MM.1S (cell line): ENCODE measurements at regions not wholly inside any gene's neighbourhood (a gene's known extent, or its start where the extent isn't known, plus 50 kb on each side); places are given as distances from the start of the nearest gene placed in this dataset.
A peak's percentile ranks its signal among the peaks of the same experiment; 100 is the strongest.

ENCODE experiments used
- EZH2 ChIP-seq: fragments of 300-600 bp; sonication (generic); optimal IDR thresholded peaks from 2 replicates; pipeline ENCODE3; 2017; ENCODE audit warnings: low read depth, mild to moderate bottlenecking, antibody characterized with exemption, low read length, mixed read lengths
- TF ChIP-seq, protein P1 (sequence below): fragments of 300-600 bp; sonication (generic); IDR thresholded peaks from 2 replicates; pipeline ENCODE4 v1.5.1; 2016; ENCODE audit warnings: antibody characterized with exemption, low read length, mixed read lengths

DNA sequence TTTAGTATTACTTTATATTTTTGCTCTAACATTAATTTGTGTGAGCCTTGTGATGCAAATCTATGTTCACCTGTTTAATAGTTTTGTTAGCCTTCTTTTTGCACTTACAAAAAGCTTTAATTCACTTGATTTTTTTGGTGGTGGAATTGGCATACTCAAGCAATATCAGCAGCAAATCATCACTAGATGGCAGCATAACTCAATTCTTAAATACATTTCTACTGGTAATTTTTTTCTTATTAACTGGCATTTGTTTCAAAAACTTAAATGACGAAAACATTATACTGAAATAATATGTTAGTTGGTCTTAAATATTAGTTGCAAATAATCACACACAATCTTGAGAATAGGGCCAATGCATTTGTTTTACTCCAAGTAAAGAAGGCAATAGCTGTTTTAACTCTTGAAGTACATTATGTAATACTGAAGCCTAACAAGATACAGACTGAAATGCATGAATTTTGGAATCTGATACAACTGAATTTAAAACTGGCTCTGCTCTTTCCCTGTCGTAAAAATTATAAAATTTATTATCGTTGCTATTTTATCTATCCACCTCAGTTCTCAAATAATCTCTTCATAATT is 151.5 kb downstream of the ATXN7L3B start:
- no peak for TF ChIP-seq EZH2
- TF ChIP-seq, protein P1, sequence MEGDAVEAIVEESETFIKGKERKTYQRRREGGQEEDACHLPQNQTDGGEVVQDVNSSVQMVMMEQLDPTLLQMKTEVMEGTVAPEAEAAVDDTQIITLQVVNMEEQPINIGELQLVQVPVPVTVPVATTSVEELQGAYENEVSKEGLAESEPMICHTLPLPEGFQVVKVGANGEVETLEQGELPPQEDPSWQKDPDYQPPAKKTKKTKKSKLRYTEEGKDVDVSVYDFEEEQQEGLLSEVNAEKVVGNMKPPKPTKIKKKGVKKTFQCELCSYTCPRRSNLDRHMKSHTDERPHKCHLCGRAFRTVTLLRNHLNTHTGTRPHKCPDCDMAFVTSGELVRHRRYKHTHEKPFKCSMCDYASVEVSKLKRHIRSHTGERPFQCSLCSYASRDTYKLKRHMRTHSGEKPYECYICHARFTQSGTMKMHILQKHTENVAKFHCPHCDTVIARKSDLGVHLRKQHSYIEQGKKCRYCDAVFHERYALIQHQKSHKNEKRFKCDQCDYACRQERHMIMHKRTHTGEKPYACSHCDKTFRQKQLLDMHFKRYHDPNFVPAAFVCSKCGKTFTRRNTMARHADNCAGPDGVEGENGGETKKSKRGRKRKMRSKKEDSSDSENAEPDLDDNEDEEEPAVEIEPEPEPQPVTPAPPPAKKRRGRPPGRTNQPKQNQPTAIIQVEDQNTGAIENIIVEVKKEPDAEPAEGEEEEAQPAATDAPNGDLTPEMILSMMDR, result peak; percentile 65
